HG03558 (cell line): ENCODE measurements at regions not wholly inside any gene's neighbourhood (a gene's known extent, or its start where the extent isn't known, plus 50 kb on each side); places are given as distances from the start of the nearest gene placed in this dataset.
"Not testable (repeated sequence)": the region's sequence is repeated elsewhere in the genome, so short reads cannot be mapped to it uniquely, and the experiment has no call there.

Experiments
- ATAC-seq: cut with Tn5 transposase; IDR thresholded peaks from one replicate; pipeline ENCODE4 v1.9.1; 2021; ENCODE audit warnings: moderate number of reproducible peaks; ENCODE audit not compliant: unreplicated experiment; ENCODE audit errors: extremely low read depth

GRCh38 chr7:120014301-120014700 lies 258.7 kb upstream of the KCND2 start:
- not testable (repeated sequence) for ATAC-seq

DNA sequence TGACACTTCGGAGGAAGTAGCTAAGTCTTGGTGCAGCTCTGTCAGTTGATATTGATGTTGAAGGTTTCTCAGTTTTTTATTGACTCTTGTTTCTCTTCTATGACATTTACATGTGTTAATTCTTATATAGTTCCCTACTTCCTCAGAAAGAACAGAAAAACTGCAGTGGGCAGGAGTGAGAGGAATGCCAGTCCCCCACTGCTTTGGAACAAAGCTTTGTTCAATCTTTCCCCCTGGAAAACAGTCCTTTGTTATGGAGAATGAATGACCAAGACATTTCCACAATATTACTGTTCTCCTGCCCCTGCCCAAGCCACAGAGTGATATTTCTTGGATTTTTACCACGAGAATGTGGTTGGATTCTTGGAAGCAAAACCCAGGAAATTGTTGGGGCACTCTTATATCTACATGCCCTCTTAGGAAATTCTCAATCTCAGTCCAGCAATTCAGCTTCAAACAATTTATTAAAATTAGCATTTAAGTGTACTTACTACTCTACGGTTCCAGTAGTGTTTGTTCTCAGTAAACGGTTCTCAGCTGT lies 258.0 kb upstream of the KCND2 start:
- ATAC-seq, result no peak

DNA sequence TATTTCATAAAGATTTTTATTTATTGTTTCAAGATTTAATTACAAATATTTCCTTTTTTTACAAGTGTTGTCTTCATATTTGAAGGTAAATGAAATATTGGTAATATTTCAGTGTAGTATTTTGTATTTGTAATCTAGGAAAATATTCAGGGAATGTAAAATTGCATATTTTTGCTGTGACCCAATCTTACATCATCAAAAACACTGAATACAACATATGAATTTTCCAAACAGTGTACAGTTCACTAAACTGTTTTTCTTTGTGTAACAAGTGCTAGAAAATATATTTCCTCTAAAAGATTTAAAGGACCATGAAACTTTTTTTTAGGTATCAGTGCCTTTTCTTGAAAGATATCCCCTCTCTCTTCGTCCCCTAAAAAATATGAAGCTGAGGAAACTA lies 251.9 kb upstream of the KCND2 start:
- no peak for ATAC-seq

GRCh38 chr7:120023494-120024167 lies 249.3 kb upstream of the KCND2 start:
- ATAC-seq, result no peak

DNA sequence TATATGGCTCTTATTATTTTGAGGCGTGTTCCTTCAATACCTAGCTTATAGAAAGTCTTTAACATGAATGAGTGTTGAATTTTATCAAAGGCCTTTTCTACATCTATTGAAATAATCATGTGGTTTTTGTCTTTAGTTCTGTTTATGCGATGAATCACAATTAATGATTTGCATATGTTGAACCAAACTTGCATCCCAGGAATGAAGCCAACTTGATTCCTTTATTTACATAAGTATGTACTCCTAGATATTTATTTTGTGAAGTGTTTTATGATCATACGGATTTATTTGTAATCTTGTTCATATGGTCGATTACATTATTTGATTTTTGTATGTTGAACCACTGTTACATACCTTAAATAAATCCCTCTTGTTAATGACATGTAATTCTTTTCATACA lies 244.3 kb upstream of the KCND2 start:
- no peak for ATAC-seq

DNA sequence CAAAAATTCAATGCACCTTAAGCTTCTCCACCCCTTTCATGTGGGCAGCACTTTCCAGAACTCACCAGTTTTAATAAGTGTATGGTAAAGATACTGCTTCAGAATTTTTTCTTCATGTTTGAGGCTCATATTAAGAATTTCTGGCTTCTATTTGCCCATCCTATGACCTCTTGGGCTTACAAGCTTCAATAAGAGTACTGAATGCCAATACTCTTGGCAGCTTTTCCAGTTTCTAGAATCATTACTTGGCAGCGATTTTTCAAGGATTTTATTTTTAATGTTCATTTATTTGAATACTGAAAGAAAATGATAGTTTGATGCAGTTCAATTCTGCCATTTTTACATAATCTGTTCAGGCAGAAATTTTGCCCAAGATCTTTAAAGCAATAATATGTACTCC lies 242.1 kb upstream of the KCND2 start:
- ATAC-seq, result no peak

DNA sequence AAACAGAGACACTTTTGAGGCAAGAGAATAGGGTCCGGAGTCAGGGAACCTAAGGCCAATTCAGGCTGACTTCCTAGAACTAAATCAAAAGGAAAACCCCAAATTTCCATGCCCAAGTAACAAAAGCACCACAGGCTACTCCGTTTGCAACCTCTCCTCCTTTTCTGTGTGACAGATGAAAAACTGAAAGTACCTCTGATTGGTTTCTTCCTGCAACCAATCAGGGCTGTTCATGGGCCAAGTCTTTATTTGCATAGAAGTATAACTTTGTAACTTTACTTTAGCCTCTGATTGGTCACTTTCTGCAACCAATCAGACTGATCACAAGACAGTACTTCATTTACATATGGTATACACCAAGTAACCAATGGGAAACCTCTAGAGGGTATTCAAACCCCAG lies 239.9 kb upstream of the KCND2 start:
- ATAC-seq, result no peak

DNA sequence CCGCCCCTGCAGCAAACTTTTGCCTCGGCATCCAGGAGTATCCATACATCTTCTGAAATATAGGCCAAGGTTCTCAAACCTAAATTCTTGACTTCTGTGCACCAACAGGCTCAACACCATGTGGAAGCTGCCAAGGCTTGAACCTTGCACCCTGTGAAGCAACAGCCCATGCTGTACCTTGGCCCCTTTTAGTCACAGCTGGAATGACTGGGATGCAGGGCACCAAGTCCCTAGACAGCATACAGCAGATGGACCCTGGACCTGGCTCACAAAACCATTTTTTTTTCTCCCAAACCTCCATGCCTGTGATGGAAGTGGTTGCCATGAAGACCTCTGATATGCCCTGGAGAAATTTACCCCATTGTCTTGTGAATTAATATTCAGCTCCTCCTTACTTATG lies 233.8 kb upstream of the KCND2 start:
- no peak for ATAC-seq

DNA sequence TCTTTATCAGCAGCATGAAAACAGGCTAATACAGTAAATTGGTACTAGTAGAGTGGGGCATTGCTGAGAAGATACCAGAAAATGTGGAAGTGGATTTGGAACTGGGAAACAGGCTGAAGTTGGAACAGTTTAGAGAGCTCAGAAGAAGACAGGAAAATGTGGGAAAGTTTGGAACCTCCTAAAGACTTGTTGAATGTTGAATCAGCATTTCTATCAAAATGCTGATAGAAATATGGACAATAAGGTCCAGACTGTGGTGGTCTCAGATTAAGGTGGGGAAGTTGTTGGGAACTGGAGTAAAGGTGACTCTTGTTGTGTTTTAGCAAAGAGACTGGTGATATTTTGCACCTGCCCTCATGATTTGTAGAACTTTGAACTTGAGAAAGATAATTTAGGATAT lies 231.2 kb upstream of the KCND2 start:
- ATAC-seq, result no peak

DNA sequence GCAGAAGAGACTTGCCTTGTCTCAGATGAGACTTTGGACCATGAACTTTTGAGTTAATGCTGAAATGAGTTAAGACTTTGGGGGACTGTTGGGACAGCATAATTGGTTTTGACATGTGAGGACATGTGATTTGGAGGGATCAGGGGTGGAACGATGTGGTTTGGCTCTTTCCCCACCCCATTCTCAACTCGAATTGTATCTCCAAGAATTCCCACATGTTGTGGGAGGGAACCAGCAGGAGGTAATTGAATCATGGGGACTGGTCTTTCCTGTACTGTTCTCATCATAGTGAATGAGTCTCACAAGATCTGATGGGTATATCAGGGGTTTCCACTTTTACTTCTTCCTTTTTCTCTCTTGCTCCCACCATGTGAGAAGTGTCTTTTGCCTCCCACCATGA lies 229.7 kb upstream of the KCND2 start:
- ATAC-seq, result no peak

DNA sequence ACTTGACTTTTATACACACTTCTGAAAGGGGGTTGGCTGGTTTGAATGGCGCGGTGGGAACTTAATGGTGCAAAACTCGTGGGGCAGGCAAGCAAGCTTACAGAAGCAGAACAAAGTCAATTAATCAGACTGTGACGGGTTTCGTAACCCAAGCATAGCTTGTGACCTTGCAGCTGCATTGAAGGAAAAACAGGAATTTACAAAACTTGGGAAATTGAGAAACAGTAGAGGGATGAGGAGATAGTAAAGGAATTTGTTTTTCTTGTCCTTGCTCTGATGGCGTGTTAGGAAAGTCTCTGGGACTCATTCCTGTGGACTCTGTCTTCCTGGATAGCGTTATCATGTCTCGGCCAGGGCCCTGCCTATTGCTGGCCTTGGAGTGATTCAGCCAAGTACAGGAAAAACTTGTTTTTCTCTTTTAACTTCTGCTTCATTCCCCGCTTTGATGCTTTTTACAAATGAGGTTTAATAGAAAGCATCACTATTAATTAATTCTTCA lies 220.0 kb upstream of the KCND2 start:
- ATAC-seq, result no peak

DNA sequence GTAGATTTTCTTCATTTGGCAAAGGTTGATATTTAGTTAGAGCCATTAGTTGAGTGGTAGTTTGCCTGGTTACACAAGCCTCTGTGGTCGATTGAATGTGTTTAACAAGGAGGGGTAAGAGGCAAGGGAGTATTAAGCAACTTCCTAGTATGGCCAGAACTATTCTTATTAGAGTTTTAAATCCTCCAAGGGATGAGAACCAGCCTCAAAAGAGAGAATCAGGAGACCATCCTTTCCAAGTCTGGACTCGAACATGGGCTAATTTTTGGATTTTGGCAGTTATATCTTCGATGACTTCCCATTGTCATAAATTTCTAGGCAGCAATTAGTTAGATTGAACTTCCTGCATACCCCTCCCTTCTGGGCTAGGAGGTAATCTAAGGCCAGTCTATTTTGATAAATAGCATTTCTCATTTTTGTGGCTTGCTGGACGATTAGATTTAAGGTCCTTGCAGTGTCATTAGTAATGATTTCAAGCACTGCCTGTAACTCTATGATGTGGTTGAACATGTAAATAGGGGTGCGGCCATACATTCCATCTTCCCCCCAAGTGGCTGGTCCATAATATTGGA lies 219.5 kb upstream of the KCND2 start:
- no peak for ATAC-seq

DNA sequence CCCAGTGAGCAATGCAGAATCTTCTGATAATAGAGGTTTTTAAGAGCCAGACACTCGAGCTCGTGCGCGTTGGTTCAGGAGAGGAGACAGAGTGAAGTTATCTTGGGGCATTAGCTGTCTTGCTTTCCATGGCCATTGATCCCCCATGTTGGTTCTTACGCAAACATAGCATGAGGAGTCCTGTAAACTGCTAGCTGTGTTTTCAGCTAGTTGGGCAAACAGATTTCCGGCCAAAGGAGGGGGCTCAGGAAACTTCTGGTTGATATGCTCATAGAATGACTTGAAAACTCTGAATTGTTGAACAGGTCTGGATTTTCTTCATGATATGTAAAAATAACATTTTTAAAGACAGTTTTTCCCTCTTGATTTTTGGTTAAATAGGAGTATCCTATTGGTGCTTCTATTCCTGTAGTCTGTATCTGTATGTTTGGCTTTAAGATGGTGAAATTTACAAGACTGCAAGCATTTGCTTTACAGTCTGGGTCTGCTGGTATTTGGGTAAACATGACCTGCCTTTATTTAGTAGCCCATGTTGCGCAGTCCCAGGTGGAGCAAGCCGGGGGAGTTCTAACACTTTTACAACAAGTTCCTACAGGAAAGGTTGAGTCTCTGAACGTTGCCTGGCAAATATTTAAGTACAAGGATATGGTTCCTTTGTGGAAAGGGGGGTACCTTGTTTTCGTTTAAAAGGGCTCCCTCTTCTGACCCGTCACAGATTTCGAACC lies 218.4 kb upstream of the KCND2 start:
- ATAC-seq, result no peak

DNA sequence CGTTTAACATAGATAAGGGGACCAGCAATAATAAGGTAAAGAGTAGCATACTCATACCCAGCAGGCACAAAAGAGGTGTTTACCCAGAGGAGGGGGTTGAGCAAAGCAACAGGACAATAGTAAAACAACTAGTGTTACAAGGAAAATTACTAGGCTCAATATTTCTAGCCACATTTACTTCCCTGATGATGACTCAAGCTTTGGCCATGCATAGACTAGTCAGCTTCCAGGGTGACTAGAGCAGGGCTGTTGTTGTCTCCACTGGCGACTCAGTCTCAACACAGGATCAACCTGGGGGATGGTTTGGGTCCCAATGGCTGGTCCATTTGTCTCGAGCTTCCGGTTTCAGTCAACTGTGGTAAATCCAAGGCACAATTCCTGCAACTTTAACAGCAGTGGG lies 217.7 kb upstream of the KCND2 start:
- no peak for ATAC-seq

- ATAC-seq, result no peak
Measured at GRCh38 chr7:120056227-120056626, 216.7 kb upstream of the KCND2 start.

- ATAC-seq, result no peak
Measured at GRCh38 chr7:120059641-120060040, 213.3 kb upstream of the KCND2 start.

- ATAC-seq, result no peak
Measured at GRCh38 chr7:120060281-120060680, 212.7 kb upstream of the KCND2 start.

DNA sequence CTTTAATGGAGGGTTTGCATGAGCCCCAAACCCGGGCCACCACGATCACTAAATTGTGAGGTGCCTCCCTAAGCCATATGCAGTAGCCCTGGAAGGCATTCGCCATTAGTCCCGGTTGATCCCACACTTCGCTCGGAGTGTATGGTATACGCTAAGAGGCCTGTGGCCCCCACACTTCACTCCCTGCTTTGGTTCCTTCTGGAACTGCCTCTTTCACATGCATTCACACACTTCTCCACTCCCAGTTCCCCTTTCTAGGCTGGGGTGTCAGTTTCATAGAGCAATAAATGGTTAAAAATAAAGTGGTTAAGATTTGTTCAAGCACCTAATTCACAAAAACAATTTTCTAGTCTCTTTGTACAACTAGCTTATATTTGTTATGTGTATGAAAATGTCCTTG lies 212.1 kb upstream of the KCND2 start:
- no peak for ATAC-seq

- peak; percentile 84 for ATAC-seq
Measured at GRCh38 chr7:120064565-120064964, 208.4 kb upstream of the KCND2 start.

DNA sequence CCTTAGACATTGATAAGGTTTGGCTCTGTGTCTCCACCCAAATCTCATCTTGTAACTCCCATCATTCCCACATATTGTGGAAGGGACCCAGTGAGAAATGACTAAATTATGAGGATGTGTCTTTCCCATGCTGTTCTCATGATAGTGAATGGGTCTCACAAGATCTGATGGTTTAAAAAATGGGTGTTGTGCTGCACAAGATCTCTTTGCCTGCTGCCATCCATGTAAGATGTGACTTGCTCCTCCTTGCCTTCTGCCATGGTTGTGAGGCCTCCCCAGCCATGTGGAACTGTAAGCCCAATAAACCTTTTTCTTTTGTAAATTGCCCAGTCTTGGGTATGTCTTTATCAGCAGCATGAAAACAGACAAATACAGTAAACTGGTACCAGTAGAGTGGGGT lies 206.1 kb upstream of the KCND2 start:
- not testable (repeated sequence) for ATAC-seq

DNA sequence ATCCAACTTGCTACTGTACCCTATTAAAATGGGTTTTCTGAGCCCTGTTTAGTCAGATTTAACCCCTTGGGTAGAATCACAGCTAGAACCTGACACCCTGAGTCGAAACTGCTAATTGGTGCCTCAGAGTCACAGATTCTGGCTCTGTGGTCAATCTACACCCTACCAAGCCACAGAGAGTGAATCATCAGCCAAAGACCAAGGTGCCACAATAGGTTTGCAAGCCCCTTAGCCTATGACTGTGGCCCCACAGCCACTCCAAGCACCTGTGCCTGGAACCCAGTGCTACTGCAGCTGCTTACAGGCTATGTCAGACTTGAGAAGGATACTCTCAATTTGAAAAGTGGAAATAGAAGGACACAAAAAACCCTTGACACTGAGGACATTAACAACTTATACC lies 202.8 kb upstream of the KCND2 start:
- no peak for ATAC-seq
